HG02642 (cell line): ENCODE measurements at regions not wholly inside any gene's neighbourhood (a gene's known extent, or its start where the extent isn't known, plus 50 kb on each side); places are given as distances from the start of the nearest gene placed in this dataset.
A peak's percentile ranks its signal among the peaks of the same experiment; 100 is the strongest.

Experiments used
- ATAC-seq: cut with Tn5 transposase; IDR thresholded peaks from one replicate; pipeline ENCODE4 v1.9.1; 2021; ENCODE audit warnings: mild to moderate bottlenecking; ENCODE audit not compliant: unreplicated experiment, poor library complexity

DNA sequence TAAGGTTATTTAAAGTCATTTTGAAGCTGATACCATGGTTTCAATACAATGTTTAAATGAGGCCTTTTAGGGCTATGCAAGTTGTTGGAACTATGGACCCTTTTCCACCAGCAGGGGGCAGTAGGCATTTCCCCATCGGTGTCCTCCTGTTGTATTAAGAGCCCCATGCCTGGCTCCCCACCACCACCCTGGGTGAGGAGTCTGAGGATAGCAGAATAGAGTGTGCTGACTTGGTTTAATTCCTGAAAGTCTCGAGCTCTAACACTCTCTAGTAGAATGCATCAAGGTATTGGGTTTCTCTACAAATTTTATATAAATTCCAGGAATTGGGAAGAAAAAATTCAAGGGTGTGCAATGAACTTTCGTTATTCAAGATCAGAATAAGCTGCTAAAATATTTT is 234.8 kb upstream of the JADE1 start:
- ATAC-seq = peak; percentile 95

DNA sequence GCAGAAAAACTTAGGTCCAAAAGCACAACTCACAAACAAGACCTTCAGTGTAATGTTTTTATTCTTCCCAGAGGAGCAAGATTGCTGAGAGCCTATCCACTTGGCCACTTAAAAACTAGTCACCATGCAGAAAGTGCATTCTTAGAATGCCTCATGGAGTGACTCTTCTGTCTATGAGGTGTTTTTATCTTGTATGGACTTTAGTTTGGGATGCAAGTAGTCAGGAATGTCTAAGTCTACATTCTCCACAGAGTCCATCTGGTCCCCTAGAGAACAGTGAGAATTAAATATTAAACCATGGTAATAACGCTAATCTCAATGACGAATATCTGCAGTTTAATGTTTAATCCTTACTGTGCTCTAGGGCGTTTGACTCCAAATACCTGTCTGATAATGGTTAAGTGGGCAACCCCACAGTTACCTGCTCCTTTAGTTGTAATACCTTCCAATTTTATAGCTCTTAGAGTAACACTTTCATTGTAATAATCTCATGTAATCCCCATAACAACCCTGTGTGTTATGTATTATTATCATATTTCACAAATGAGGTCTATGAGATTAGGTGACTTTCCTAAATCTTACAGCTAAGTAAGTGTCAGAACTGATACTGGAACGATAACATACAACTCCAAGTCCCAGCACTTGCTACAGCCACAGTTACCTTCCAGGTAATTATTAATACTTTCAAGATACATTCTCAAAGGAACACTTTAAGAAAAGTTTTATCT is 235.6 kb upstream of the JADE1 start:
- ATAC-seq = no peak

DNA sequence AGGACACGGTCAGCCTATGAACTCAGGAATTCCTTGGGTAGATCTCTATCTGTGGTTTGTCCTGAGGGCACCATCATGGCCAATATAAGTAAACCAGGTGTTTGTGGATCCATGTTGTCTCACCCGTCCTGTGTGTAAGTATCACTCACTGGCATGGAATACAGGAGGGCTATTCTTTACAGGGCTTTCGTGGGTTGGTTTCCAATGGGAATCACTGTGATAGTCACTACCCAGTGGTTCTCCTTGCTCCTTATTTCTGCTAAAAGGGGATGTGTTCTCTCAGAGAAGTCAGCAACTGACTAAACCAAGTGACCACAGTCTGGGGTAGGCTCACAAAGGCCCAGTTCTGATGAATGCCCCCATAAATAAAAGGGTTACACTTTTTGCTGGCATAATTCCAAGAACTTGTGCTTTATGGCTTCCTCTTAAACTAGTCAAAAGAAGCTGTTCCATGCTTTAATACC is 236.7 kb upstream of the JADE1 start:
- ATAC-seq = no peak

DNA sequence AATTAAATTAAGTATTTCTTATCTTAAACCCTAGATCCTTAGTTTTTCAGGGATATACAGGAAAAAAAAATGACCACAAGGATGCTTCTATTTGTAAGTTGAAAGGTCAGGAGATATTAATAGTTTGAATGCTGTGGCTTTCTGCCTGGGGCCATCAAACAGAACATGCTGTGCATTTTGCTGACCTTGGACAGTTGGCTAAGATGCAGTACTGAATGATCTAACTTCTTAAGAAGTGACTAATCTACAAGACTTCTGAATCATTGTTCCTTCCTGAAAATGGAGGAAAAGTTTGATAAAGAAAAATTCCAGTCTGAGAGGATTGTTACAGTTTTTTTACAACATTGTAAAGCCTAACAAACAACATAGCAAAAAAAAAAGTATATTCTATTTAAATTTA is 237.8 kb upstream of the JADE1 start:
- ATAC-seq = no peak

DNA sequence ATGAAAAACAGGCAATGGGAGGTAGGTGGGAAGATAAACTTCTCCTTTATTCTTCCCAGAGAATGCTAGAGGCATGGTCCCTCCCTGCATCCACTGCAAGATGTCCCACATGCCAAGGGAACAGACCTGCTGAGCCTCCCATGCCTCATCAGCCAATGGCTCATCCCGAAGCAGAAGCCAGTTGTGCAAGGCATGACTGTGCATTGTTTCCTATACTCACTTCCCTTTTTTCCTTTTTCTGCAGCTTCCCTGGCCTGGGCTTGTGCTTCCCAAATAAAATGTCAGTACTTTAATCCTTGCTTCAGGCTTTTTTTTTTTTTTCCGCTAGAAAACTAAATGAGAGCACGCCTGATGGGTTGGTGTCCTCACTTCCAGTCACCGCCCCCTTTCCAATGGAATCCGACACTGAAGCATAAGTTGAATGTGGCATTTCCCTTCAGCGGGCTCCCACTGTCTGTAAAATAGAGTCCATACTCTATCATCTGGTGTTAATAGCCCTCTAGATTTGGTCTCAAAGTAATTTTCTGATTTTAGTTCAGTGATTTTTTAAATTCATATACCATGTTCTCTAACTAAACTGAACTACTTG is 239.0 kb upstream of the JADE1 start:
- ATAC-seq = no peak

DNA sequence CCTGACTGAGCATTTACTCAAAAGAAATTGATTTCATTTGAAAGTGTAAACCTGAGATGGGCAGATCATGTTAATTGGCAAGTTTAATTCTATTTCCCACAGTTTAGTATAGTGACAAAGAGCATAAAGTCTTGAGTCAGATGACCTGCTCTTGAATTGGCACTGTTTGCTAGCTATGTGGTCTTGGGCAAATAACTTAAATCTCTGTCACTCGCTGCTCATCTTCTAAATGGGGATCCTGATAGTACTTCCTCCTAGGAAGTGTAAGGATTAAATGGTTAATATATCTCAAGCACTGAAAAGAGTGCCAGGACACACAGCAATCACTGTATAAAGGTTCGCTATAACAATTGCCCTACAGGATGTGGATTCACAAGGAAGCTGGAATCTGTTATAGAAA is 242.8 kb upstream of the JADE1 start:
- ATAC-seq = no peak

DNA sequence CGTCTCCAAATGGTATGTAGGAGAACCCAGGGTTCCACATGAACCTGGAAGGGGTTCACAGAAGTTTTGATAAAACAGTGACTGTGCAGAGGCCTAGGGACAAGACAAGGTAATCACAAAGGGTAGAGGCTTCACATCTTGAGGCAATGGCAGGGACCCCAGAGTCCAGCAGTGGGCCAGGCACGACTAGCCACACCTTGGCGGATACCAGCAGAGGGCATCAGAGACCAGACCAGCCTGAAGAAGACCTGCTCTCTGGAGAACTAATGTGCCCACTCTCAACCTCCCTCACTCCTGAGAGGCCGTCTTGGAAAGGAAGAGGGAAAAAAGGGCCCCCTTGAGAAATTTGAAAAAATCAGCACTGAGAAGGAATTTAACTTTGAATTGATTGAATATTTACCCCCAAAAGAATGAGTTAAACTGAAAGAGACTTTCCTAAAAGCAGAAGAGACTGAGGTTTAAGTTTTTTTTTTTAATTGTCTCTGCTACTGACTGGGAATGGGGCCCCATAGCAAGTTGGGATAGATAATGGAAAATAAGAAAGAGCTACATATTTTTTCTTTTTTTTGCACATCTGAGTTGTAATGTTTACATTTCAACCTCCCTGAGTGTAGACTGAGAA is 243.8 kb upstream of the JADE1 start:
- no peak for ATAC-seq

DNA sequence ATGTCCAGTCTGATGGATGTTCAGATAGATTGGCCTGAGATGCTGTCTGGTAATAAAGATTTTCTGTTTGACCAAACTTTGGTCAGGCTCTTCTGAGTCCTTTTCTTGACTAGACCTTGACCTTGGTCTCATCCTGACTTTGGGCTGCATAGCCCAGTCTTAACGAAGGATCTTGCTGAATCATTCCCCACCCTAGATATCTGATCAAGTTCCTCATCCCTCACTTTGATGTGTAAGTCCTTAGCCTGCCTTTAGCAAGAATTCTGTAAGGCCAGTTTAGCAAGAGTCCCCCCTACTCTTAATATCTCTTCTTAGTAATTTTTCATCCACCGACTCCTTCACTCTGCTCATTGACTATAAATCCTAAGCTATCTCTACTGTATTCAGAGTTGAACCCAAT is 244.4 kb upstream of the JADE1 start:
- no peak for ATAC-seq

DNA sequence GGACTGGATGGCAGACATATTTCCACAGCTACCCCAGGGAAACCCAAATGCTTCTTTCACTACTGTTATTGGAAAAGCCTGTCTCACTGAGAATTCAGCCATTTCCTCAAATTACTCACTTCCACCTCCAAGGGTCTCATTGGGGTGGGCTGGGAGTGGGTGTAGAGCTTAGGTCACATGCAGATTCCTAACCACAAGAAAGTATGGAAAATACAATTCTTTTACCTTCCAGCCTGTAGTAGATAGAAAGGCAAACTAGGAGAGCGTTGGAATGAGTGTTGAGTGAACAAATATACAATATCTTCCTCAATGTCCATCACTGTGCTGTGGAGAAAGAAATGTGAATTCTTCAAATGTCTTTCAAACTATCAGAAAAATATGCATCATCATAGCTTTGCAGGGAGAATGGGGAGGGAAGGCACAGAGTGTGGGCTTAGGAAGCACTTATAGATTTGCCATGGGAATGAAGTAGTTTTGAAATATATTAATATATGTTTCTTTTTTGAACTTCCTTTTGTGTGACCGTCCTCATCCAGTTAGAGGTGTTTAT is 245.3 kb upstream of the JADE1 start:
- ATAC-seq = no peak

DNA sequence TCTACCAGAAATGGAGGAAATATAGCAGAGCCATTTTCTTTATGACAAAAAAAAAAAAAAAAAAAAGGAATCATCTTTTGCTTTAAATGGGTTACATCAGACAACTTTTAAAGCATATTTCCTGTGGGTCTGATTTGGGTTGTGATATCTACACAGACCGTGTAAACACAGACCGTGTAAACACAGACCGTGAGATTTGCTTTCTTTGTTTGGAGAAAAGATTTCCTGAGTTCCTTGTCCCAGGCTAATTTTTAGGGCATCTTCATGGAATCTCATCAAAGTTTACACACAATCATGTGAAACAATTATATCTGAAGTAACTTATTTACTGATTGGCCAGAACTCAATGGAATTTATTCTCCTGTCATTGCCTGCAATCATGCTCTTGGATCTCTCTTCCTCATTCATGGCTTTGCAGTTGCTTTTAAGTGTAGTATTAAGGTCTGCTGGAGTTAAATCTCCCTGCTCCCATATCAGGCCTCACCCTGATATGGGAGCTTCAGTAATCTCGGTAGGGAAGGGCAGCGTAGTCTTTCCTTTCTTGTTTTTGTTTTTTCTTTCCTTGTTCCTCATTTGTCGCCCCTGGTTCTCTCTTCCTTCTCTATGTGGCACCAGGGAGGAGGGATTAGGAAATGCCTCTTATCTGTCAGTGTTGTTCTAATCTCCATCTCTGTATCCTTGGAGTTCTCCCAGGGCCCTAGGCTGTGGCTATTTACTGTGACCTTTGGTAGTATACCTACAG is 248.6 kb upstream of the JADE1 start:
- no peak for ATAC-seq

DNA sequence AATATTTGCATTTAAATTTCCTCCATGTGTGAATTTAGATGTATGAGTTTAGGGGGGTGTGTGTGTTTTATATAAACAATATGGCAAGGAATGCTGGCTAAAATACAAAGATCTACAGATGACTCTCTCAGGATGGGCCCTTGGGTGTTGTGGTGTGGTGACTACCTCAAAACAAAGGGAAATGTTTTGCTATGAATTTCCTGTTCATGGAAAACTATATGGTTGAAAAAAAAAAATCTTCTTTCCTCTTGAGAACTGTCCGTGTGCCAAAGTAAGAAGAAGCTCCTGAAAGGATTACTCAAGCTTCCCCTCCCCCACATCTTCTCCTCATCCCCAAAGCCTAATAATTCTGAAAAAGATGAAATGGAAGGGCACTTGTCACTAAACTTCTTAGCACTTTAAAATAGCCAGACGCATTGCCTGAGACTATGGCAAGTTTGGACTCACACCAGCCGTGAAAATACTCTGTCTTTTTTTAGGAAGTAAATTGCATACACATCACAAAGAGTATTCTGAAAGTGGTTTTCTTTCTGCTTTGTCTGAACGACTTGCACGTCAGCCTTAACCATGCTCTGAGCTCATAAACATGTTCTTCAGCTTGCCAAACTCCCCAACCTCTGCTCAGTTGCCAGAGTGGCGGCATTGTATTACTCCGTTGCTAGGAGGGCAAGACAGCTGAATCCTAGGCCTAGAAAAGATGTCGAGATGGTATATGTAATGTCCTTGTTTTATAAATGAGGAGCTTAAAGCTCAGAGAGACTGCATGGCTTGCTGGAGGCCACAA is 250.4 kb upstream of the JADE1 start:
- no peak for ATAC-seq

DNA sequence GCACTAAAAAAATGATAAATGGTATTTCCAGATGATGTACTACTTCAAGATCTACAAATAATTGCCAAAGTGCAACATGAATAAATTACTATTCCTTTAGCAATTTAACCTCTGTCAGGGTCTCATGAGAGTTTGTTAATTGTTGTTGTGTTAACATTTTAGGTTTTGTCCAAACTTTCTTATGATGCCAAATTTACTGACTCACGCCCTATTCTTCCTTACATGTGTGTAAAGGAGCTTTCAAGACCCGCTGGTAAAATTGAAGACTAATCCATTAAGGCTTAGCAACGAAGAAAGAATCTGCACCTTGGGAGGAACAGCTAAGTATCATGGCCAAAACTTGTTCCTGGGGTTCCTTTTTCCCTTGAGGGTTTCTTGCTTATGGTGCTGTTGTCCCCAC is 252.7 kb upstream of the JADE1 start:
- ATAC-seq = no peak

DNA sequence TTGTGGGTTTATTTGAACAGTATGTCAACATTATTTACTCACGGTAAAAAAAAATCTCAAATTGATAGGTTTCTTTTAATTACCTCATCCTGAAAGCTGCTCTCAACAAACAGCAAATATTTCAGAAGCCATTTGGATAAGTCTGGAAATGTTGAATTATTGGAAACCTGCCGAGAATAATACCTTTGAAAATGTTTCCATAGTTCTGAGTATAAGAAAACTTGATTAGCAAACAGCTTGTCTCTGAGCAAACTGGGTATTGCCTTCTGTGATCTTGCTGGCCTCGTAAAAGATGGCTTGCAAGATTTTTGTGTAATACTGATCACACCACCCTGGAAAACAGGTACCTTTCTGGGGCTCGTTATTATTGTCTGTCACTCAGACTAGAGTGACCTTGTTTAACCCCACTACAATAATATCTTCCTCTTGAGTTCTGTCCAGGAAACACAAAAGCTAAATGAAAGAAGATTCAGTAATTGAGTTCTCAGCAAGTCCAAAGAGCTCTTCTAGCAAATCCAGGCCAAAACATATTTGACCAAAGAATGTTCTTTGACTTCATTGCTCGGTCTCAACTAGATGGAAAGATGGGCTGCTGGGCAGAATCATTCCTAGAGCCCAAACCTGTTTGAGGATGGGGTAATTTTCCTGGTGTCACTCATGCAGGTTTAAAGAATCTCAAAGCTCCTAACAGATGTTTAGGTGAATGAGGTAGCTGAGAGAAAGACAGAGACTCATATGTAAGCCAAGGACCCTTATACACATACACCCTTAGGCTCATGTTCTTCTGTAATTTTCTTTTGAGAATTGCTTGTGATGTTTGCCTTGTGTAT is 255.6 kb upstream of the JADE1 start:
- ATAC-seq = no peak

DNA sequence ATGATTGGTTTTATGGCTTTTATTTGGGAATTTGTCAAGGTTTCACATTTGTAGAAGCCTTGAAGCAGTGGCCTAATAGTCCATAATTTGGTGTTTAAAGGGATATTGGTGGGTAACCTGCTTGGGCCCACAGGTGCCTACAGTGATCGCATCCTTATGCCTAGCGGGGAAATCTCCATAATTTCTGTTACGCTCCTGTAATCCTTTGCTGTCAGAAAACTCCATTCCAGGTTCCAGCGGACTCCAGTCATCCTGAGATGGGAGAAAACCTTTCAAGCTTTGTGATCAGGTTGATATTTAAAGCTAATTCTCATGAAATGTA is 257.0 kb upstream of the JADE1 start:
- no peak for ATAC-seq

DNA sequence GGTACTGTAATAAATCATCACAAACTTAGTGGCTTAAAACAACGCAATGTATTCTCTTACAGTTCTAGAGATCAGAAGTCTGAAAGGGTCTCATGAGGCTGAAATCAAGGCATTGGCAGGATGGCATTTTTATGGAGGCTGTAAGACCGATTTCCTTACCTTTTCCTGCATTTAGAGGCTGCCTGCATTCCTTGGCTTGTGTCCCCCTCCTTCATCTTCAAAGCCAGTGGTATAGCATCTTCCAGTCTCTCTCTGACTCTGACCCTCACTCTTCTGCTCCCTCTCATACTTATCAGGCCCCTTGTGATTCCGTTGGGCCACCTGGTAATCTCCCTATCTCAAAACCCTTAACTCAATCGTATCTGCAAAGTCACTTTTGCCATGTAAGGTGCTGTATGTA is 258.2 kb upstream of the JADE1 start:
- no peak for ATAC-seq

DNA sequence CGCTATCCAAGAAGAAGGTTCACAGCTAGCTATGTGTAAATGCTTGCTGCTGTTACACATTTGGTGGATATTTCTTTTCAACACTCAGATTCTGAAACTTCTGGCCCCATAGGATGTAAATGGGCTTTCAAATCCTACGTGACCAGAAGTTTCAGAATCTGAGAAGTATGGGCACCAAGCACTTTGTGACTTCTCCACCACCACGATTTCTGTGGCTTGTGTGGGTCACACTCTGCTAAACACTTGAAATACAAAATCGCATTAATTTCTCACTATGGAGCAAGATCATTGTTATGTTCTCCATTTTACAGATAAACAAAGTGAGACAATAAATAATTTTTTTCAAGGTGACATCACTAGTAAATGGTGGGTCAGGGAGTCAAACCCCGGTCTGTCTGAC is 259.4 kb upstream of the JADE1 start:
- ATAC-seq = no peak

DNA sequence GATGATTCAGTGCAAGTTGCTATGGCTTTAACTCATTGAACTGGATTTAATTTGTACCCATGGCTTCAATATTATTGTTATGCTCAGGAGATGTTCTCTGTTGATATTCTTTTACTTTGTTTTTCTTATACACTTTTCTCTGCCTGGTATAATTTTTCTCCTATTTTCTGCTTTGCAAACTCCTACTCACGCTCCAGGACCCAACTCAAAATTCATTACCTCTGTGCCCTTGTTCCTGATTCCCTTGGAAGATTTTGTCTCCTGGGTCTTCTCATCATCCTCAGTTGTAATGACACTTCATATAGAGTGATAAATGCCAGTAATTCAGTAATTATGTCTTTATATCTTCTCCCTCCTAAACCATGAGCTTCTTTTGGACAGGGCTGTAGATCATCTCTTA is 259.9 kb upstream of the JADE1 start:
- no peak for ATAC-seq

DNA sequence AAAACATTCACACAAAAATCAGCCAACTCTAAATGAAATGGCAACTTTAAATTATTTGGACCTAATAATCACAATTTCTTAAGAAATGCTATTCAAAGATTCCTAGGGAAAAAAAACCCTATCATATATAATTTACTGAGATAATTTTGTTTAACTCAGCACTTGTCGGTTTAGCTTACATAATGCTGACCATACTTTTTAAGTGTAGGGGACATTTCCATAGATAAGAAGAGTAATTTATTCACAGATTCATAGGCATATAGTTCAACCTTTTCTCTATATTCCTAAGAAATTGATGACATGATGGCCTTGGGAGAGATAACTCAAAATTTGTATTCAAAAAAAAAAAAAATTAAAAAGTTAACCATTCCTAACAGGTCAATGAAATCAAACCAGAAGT is 260.8 kb upstream of the PGRMC2 start:
- ATAC-seq = no peak

DNA sequence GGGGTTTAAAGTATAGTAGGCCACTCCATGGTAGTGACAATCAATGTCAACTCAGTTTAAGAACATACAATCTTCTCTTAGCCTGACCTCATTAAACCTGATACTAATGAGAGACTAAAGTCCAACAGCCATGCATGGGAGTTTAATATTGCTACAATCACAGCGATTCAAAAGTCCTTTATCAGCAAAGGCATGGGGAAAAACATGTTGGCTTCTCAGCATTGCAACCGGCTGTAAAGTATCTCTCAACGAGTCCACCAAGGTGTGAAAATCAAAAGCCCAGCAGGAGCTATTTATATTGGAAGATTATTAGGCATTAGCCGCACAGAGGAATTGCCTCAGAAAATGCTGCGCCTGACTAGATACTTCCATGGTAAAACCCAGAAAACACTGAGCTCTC is 256.7 kb upstream of the PGRMC2 start:
- no peak for ATAC-seq
